ENCODE measurements at regions not wholly inside any gene's neighbourhood (a gene's known extent, or its start where the extent isn't known, plus 50 kb on each side); places are given as distances from the start of the nearest gene placed in this dataset.

- peak; percentile 71 for DNase-seq (ENCODE audit: low read depth)
- TF ChIP-seq CTCF (conservative IDR thresholded peaks at IDR 0.05; ENCODE audit: control insufficient read depth, insufficient read depth, low read depth, low read length), result no peak
Observed at GRCh38 chr9:129270903-129271431, 92.9 kb upstream of the IER5L start.

GRCh38 chr9:129270205-129270604 is 92.1 kb upstream of the IER5L start:
- TF ChIP-seq CTCF (conservative IDR thresholded peaks at IDR 0.05; ENCODE audit: control insufficient read depth, insufficient read depth, low read depth, low read length), result no peak
- no peak for DNase-seq (ENCODE audit: low read depth)
- H3K4me3 ChIP-seq (ENCODE audit: control insufficient read depth, low read depth, low read length), result no peak overlapping the region

More at GRCh38 chr9:129270903-129271431, 92.9 kb upstream of the IER5L start:
- no peak overlapping the region for H3K4me3 ChIP-seq (ENCODE audit: control insufficient read depth, low read depth, low read length)

GRCh38 chr9:129267141-129267540 is 89.1 kb upstream of the IER5L start:
- no peak for DNase-seq (ENCODE audit: low read depth)
- H3K4me3 ChIP-seq (ENCODE audit: control insufficient read depth, low read depth, low read length), result no peak overlapping the region
- TF ChIP-seq CTCF (conservative IDR thresholded peaks at IDR 0.05; ENCODE audit: control insufficient read depth, insufficient read depth, low read depth, low read length), result no peak

- TF ChIP-seq CTCF (conservative IDR thresholded peaks at IDR 0.05; ENCODE audit: control insufficient read depth, insufficient read depth, low read depth, low read length), result no peak
- no peak overlapping the region for H3K4me3 ChIP-seq (ENCODE audit: control insufficient read depth, low read depth, low read length)
- DNase-seq (ENCODE audit: low read depth), result no peak
Observed at GRCh38 chr9:129266536-129266935, 88.5 kb upstream of the IER5L start.

- no peak for TF ChIP-seq CTCF (conservative IDR thresholded peaks at IDR 0.05; ENCODE audit: control insufficient read depth, insufficient read depth, low read depth, low read length)
- H3K4me3 ChIP-seq (ENCODE audit: control insufficient read depth, low read depth, low read length), result no peak overlapping the region
- no peak for DNase-seq (ENCODE audit: low read depth)
Observed at GRCh38 chr9:129264388-129264787, 86.3 kb upstream of the IER5L start.

- DNase-seq (ENCODE audit: low read depth), result no peak
- TF ChIP-seq CTCF (conservative IDR thresholded peaks at IDR 0.05; ENCODE audit: control insufficient read depth, insufficient read depth, low read depth, low read length), result no peak
- no peak overlapping the region for H3K4me3 ChIP-seq (ENCODE audit: control insufficient read depth, low read depth, low read length)
Observed at GRCh38 chr9:129263836-129264235, 85.8 kb upstream of the IER5L start.

- H3K4me3 ChIP-seq (ENCODE audit: control insufficient read depth, low read depth, low read length), result no peak overlapping the region
- no peak for DNase-seq (ENCODE audit: low read depth)
- no peak for TF ChIP-seq CTCF (conservative IDR thresholded peaks at IDR 0.05; ENCODE audit: control insufficient read depth, insufficient read depth, low read depth, low read length)
Observed at GRCh38 chr9:129262261-129262660, 84.2 kb upstream of the IER5L start.

All from fibroblast of mammary gland (primary cell).